Fibroblast of lung (primary cell): ENCODE measurements at regions not wholly inside any gene's neighbourhood (a gene's known extent, or its start where the extent isn't known, plus 50 kb on each side); places are given as distances from the start of the nearest gene placed in this dataset.
"Not testable (repeated sequence)": the region's sequence is repeated elsewhere in the genome, so short reads cannot be mapped to it uniquely, and the experiment has no call there.

Experiments
- DNase-seq, 2 donors: peaks; one replicate each; pipeline versions ENCODE4 v3.0.0 to v3.0.0-alpha.2; 2010; ENCODE audit warnings: low read depth in 2 of 2
- H2AFZ ChIP-seq: 2 replicates; pipeline ENCODE4 v1.5.1; 2012; ENCODE audit warnings: low read length, control low read depth, inconsistent platforms
- H3K27ac ChIP-seq: 2 replicates; pipeline ENCODE4 v1.5.1; 2011; ENCODE audit warnings: low read length, control low read depth; ENCODE audit not compliant: insufficient read depth
- H3K27me3 ChIP-seq: 2 replicates; pipeline ENCODE4 v1.5.1; 2011; ENCODE audit warnings: mild to moderate bottlenecking, low read length; ENCODE audit not compliant: control insufficient read depth, insufficient read depth
- H3K36me3 ChIP-seq: 2 replicates; pipeline ENCODE4 v1.5.1; 2011; ENCODE audit warnings: low read length; ENCODE audit not compliant: control insufficient read depth, insufficient read depth
- H3K4me1 ChIP-seq: 2 replicates; pipeline ENCODE4 v1.5.1; 2011; ENCODE audit warnings: low read length; ENCODE audit not compliant: control insufficient read depth, insufficient read depth; ENCODE audit errors: extremely low read depth
- H3K4me2 ChIP-seq: 2 replicates; pipeline ENCODE4 v1.5.1; 2011; ENCODE audit warnings: low read length, control low read depth; ENCODE audit not compliant: insufficient read depth; ENCODE audit errors: extremely low read depth
- H3K4me3 ChIP-seq, 4 experiments: fragments of 200-600 bp in 1 of 4; sonication (generic) in 1 of 4; replicated peaks in 1 of 4; 2 replicates each; pipeline ENCODE4 v1.5.1; 2011 to 2016; ENCODE audit warnings: low read length in 4 of 4, low read depth in 3 of 4, mild to moderate bottlenecking in 3 of 4, control low read depth in 2 of 4, inconsistent platforms in 1 of 4, mixed read lengths in 1 of 4; ENCODE audit not compliant: insufficient read depth in 1 of 4; ENCODE audit errors: control extremely low read depth in 1 of 4
- H3K79me2 ChIP-seq: 2 replicates; pipeline ENCODE4 v1.5.1; 2012; ENCODE audit warnings: mild to moderate bottlenecking, low read length, inconsistent platforms; ENCODE audit not compliant: control insufficient read depth, insufficient read depth
- H3K9ac ChIP-seq: 2 replicates; pipeline ENCODE4 v1.5.1; 2011; ENCODE audit warnings: mild to moderate bottlenecking, low read length, control low read depth; ENCODE audit not compliant: insufficient read depth
- H3K9me3 ChIP-seq: 2 replicates; pipeline ENCODE4 v1.5.1; 2012; ENCODE audit warnings: low read depth, low read length; ENCODE audit not compliant: control insufficient read depth, insufficient read depth
- H4K20me1 ChIP-seq: 2 replicates; pipeline ENCODE4 v1.5.1; 2011; ENCODE audit warnings: low read length; ENCODE audit not compliant: control insufficient read depth, insufficient read depth; ENCODE audit errors: extremely low read depth
- CTCF ChIP-seq, 2 donors: IDR thresholded peaks in 1 of 2; conservative IDR thresholded peaks in 1 of 2; 1 replicate in 1 of 2; 2 replicates in 1 of 2; pipeline ENCODE4 v1.5.1; 2011 to 2012; ENCODE audit warnings: low read length in 2 of 2, control low read depth in 1 of 2, inconsistent platforms in 1 of 2, low read depth in 1 of 2, mild to moderate bottlenecking in 1 of 2
- EZH2 ChIP-seq: IDR thresholded peaks from 2 replicates; pipeline ENCODE4 v1.5.1; 2012; ENCODE audit warnings: low read length, control low read depth, mild to moderate bottlenecking; ENCODE audit errors: missing control alignments

GRCh38 chr17:83203073-83203471, 123.7 kb downstream of the METRNL start:
- Histone ChIP-seq H3K9ac (peak overlapping the region; percentile 58), H3K27ac (peak overlapping the region; percentile 74), H3K36me3 (no peaks in the 10 kb centered on the region), H3K4me3 (no peak overlapping the region), H3K79me2 (no peaks in the 10 kb centered on the region), H3K27me3 (no peaks in the 10 kb centered on the region), H3K4me1 (peaks cover 27% of the 10 kb centered on the region), H2AFZ (no peak overlapping the region), H3K9me3 (no peaks in the 10 kb centered on the region), H3K4me2 (no peak overlapping the region), H4K20me1 (no peaks in the 10 kb centered on the region)
- DNase-seq = peak; percentile 91 to 97
- TF ChIP-seq EZH2 = no peak
- no peak for TF ChIP-seq CTCF (conservative IDR thresholded peaks at IDR 0.05 in 1 of 2, IDR thresholded peaks at IDR 0.05 in 1 of 2; ENCODE audit: low read depth in 1 of 2, low read length in 2 of 2)

GRCh38 chr17:83203472-83204221, 124.2 kb downstream of the METRNL start:
- Histone ChIP-seq H3K9ac (peak overlapping the region; percentile 49), H3K4me3 (no peak overlapping the region), H3K4me1 (peaks cover 27% of the 10 kb centered on the region)

DNA sequence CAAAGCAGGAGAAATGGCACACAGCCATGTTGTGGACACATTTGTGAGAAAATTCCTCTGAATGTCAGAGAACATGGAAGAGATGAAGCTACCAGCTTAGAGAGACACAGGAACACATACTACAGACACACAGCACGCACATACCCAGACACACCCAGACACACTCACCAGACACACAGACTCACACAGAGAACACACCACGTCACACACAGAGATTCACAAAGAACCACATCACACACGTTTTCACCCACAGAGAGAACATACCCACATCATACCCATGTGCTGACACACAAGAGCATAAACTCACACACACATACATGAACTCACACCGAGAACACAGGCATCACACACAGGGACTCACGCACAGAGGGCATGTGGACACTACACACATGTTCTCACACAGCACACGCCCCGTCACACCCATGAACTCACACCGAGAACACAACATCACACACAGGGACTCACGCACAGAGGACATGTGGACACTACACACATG, 124.9 kb downstream of the METRNL start:
- Histone ChIP-seq H3K4me3 (no peak overlapping the region), H2AFZ (no peak overlapping the region), H3K4me1 (peaks cover 27% of the 10 kb centered on the region), H3K36me3 (no peaks in the 10 kb centered on the region), H3K79me2 (no peaks in the 10 kb centered on the region), H3K9me3 (no peaks in the 10 kb centered on the region), H4K20me1 (no peaks in the 10 kb centered on the region), H3K9ac (no peak overlapping the region), H3K4me2 (no peak overlapping the region), H3K27me3 (no peaks in the 10 kb centered on the region), H3K27ac (peak overlapping the region; percentile 74)
- no peak for DNase-seq
- TF ChIP-seq CTCF (conservative IDR thresholded peaks at IDR 0.05 in 1 of 2, IDR thresholded peaks at IDR 0.05 in 1 of 2; ENCODE audit: low read depth in 1 of 2, low read length in 2 of 2) (no peak), EZH2 (no peak)

More at GRCh38 chr17:83203472-83204221, 124.2 kb downstream of the METRNL start:
- Histone ChIP-seq H3K79me2 (no peaks in the 10 kb centered on the region), H2AFZ (no peak overlapping the region), H3K4me2 (no peak overlapping the region), H3K36me3 (no peaks in the 10 kb centered on the region), H3K27me3 (no peaks in the 10 kb centered on the region), H4K20me1 (no peaks in the 10 kb centered on the region), H3K27ac (peak overlapping the region; percentile 74), H3K9me3 (no peaks in the 10 kb centered on the region)
- TF ChIP-seq EZH2 = no peak
- TF ChIP-seq CTCF (conservative IDR thresholded peaks at IDR 0.05 in 1 of 2, IDR thresholded peaks at IDR 0.05 in 1 of 2; ENCODE audit: low read depth in 1 of 2, low read length in 2 of 2) = no peak
- no peak for DNase-seq

DNA sequence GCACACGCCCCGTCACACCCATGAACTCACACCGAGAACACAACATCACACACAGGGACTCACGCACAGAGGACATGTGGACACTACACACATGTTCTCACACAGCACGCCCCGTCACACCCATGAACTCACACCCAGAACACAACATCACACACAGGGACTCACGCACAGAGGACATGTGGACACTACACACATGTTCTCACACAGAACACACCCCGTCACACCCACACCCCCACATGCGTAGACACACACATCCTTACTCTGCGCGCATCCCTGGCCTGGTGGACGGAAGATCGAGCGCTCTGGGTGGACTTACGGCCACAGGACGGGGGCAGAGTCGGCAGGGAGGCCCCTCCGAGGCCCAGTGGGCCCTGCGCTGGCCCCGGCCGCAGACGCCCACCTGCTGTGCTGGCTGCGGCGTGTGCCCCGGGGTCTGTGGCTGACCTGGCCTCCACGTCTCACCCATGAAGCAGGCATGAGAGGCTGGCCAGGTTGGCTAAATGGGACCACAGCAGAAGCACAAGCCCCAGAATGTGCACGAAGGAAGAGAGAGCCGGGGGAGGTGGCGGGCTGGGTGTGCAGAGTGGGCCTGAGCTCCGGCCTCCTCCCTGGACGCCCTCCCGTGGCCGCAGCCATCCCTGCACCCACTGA, 125.5 kb downstream of the METRNL start:
- H3K79me2 ChIP-seq, H3K27ac ChIP-seq, H3K36me3 ChIP-seq, H3K4me2 ChIP-seq, H2AFZ ChIP-seq, H3K4me3 ChIP-seq, DNase-seq, H3K9me3 ChIP-seq, H3K27me3 ChIP-seq, H4K20me1 ChIP-seq, H3K9ac ChIP-seq: not testable (repeated sequence)
- peaks cover 24% of the 10 kb centered on the region for H3K4me1 ChIP-seq
